ENCODE measurements at regions not wholly inside any gene's neighbourhood (a gene's known extent, or its start where the extent isn't known, plus 50 kb on each side); places are given as distances from the start of the nearest gene placed in this dataset.

GRCh38 chr5:18111906-18112465 lies 477.7 kb downstream of the TAF11L14 start:
- TF ChIP-seq, protein P1, sequence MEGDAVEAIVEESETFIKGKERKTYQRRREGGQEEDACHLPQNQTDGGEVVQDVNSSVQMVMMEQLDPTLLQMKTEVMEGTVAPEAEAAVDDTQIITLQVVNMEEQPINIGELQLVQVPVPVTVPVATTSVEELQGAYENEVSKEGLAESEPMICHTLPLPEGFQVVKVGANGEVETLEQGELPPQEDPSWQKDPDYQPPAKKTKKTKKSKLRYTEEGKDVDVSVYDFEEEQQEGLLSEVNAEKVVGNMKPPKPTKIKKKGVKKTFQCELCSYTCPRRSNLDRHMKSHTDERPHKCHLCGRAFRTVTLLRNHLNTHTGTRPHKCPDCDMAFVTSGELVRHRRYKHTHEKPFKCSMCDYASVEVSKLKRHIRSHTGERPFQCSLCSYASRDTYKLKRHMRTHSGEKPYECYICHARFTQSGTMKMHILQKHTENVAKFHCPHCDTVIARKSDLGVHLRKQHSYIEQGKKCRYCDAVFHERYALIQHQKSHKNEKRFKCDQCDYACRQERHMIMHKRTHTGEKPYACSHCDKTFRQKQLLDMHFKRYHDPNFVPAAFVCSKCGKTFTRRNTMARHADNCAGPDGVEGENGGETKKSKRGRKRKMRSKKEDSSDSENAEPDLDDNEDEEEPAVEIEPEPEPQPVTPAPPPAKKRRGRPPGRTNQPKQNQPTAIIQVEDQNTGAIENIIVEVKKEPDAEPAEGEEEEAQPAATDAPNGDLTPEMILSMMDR (IDR thresholded peaks at IDR 0.05) = no peak
- TF ChIP-seq POLR2A (IDR thresholded peaks at IDR 0.05) = no peak

All from breast epithelium (tissue), 3 donors.